Loucy (cell line): ENCODE measurements at regions not wholly inside any gene's neighbourhood (a gene's known extent, or its start where the extent isn't known, plus 50 kb on each side); places are given as distances from the start of the nearest gene placed in this dataset.

ENCODE experiments used
- H2AFZ ChIP-seq: fragments of 200-600 bp; sonication (generic); 2 replicates; pipeline ENCODE4 v1.6.0; 2016; ENCODE audit warnings: antibody characterized with exemption, mild to moderate bottlenecking, low read length, moderate library complexity
- H3F3A ChIP-seq: fragments of 200-600 bp; 2 replicates; pipeline ENCODE4 v1.6.0; 2016; ENCODE audit warnings: antibody characterized with exemption, low read depth, mild to moderate bottlenecking
- H3K27me3 ChIP-seq: fragments of 200-600 bp; sonication (generic); 2 replicates; pipeline ENCODE4 v1.6.1; 2014; ENCODE audit warnings: low read length, mild to moderate bottlenecking; ENCODE audit not compliant: insufficient read depth, poor library complexity, severe bottlenecking
- H3K36me3 ChIP-seq: fragments of 200-600 bp; sonication (generic); 2 replicates; pipeline ENCODE4 v1.6.1; 2016; ENCODE audit warnings: low read length; ENCODE audit not compliant: insufficient read depth
- H3K4me1 ChIP-seq: fragments of 200-600 bp; sonication (generic); 2 replicates; pipeline ENCODE4 v1.5.1; 2014; ENCODE audit warnings: low read length, mild to moderate bottlenecking; ENCODE audit not compliant: insufficient read depth, poor library complexity, severe bottlenecking
- H3K4me2 ChIP-seq: fragments of 200-600 bp; sonication (generic); 2 replicates; pipeline ENCODE4 v1.6.0; 2014; ENCODE audit warnings: antibody characterized with exemption, low read length, low read depth, mild to moderate bottlenecking; ENCODE audit not compliant: poor library complexity, severe bottlenecking
- H3K4me3 ChIP-seq: fragments of 200-600 bp; sonication (generic); 2 replicates; pipeline ENCODE4 v1.5.1; 2014; ENCODE audit warnings: low read length, mild to moderate bottlenecking, mixed read lengths; ENCODE audit not compliant: poor library complexity, severe bottlenecking
- H3K79me2 ChIP-seq: fragments of 200-600 bp; sonication (generic); 2 replicates; pipeline ENCODE4 v1.6.1; 2014; ENCODE audit warnings: low read length; ENCODE audit not compliant: insufficient read depth
- H3K9ac ChIP-seq: fragments of 200-600 bp; sonication (generic); 2 replicates; pipeline ENCODE4 v1.6.0; 2014; ENCODE audit warnings: mild to moderate bottlenecking, low read depth, low read length, moderate library complexity; ENCODE audit not compliant: poor library complexity, severe bottlenecking
- H3K9me2 ChIP-seq: fragments of 200-600 bp; sonication (generic); replicated peaks from 2 replicates; pipeline ENCODE4 v1.6.1; 2016; ENCODE audit warnings: low read depth, low read length, mixed read lengths
- H3K9me3 ChIP-seq: fragments of 200-600 bp; sonication (generic); 2 replicates; pipeline ENCODE4 v1.6.1; 2014; ENCODE audit warnings: mild to moderate bottlenecking, antibody characterized with exemption, low read length, low read depth; ENCODE audit not compliant: insufficient read depth
- H4K20me1 ChIP-seq: fragments of 200-600 bp; sonication (generic); 2 replicates; pipeline ENCODE4 v1.6.0; 2014; ENCODE audit warnings: antibody characterized with exemption, low read length, mild to moderate bottlenecking; ENCODE audit not compliant: insufficient read depth, poor library complexity, severe bottlenecking
- EZH2phosphoT487 ChIP-seq: fragments of 200-600 bp; IDR thresholded peaks from 2 replicates; pipeline ENCODE4 v1.6.1; 2018; ENCODE audit warnings: antibody characterized with exemption, mild to moderate bottlenecking, moderate library complexity, borderline replicate concordance
- TF ChIP-seq, protein P1 (sequence below): fragments of 200-600 bp; sonication (generic); conservative IDR thresholded peaks from 2 replicates; pipeline ENCODE4 v1.5.1; 2014; ENCODE audit warnings: mild to moderate bottlenecking, antibody characterized with exemption, low read length

- Histone ChIP-seq H3K79me2 (no peaks in the 10 kb centered on the region), H3K4me3 (no peak overlapping the region), H3K9ac (no peak overlapping the region), H2AFZ (no peak overlapping the region; the same call in 1 of the 2 replicates), H3F3A (no peaks in the 10 kb centered on the region), H3K9me3 (no peaks in the 10 kb centered on the region; the same call in 1 of the 2 replicates), H3K27me3 (no peaks in the 10 kb centered on the region), H3K4me1 (peaks cover 5% of the 10 kb centered on the region), H4K20me1 (no peaks in the 10 kb centered on the region), H3K36me3 (no peaks in the 10 kb centered on the region), H3K4me2 (no peak overlapping the region), H3K9me2 (no peaks in the 10 kb centered on the region)
- TF ChIP-seq, protein P1, sequence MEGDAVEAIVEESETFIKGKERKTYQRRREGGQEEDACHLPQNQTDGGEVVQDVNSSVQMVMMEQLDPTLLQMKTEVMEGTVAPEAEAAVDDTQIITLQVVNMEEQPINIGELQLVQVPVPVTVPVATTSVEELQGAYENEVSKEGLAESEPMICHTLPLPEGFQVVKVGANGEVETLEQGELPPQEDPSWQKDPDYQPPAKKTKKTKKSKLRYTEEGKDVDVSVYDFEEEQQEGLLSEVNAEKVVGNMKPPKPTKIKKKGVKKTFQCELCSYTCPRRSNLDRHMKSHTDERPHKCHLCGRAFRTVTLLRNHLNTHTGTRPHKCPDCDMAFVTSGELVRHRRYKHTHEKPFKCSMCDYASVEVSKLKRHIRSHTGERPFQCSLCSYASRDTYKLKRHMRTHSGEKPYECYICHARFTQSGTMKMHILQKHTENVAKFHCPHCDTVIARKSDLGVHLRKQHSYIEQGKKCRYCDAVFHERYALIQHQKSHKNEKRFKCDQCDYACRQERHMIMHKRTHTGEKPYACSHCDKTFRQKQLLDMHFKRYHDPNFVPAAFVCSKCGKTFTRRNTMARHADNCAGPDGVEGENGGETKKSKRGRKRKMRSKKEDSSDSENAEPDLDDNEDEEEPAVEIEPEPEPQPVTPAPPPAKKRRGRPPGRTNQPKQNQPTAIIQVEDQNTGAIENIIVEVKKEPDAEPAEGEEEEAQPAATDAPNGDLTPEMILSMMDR: no peak
- TF ChIP-seq EZH2phosphoT487: no peak
Measured at GRCh38 chr1:191905781-191906180, 252.5 kb upstream of the RGS18 start.

DNA sequence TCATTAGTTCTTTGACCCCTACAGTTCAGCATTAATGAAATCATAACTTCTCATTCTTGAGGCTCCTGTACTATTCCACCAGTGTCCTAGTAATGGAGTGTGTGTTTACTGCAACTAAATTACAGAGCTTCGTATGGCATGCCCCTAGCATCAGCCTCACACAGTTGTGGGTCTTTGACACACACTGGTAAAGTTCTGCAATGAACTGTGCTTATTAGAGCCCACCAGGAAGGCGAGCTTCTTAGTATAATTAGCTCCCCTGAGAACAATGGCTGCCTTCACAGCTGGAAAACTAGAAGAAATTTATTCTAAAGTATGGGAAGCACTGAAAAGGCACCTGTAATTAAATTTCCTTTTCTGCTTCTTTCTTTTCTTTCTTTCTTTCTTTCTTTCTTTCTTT is 251.1 kb upstream of the RGS18 start:
- no peak overlapping the region for H3K9ac ChIP-seq
- no peaks in the 10 kb centered on the region for H3K79me2 ChIP-seq
- H3K27me3 ChIP-seq: no peaks in the 10 kb centered on the region
- H3K4me2 ChIP-seq: no peak overlapping the region
- H4K20me1 ChIP-seq: no peaks in the 10 kb centered on the region
- 0 out of 2 replicates have a peak overlapping the region, but pooled peaks have one; percentile 21 for H2AFZ ChIP-seq
- TF ChIP-seq, protein P1: no peak
- no peak for TF ChIP-seq EZH2phosphoT487
- no peaks in the 10 kb centered on the region for H3K36me3 ChIP-seq
- peaks cover 5% of the 10 kb centered on the region for H3K4me1 ChIP-seq
- H3K9me2 ChIP-seq: no peaks in the 10 kb centered on the region
- no peaks in the 10 kb centered on the region for H3F3A ChIP-seq
- H3K9me3 ChIP-seq: no peaks in the 10 kb centered on the region; the same call in 1 of the 2 replicates
- H3K4me3 ChIP-seq: no peak overlapping the region

GRCh38 chr1:191910245-191910644 is 248.0 kb upstream of the RGS18 start:
- H3K9me2 ChIP-seq: no peaks in the 10 kb centered on the region
- H2AFZ ChIP-seq: no peak overlapping the region
- H3K4me3 ChIP-seq: no peak overlapping the region
- H3K79me2 ChIP-seq: no peaks in the 10 kb centered on the region
- no peak overlapping the region for H3K4me2 ChIP-seq
- H4K20me1 ChIP-seq: no peaks in the 10 kb centered on the region
- H3K9me3 ChIP-seq: no peaks in the 10 kb centered on the region; the same call in 1 of the 2 replicates
- TF ChIP-seq, protein P1: no peak
- TF ChIP-seq EZH2phosphoT487: no peak
- peaks cover under 1% of the 10 kb centered on the region for H3K4me1 ChIP-seq
- no peaks in the 10 kb centered on the region for H3K27me3 ChIP-seq
- no peaks in the 10 kb centered on the region for H3F3A ChIP-seq
- no peak overlapping the region for H3K9ac ChIP-seq
- no peaks in the 10 kb centered on the region for H3K36me3 ChIP-seq
